Fibroblast of gingiva (primary cell): ENCODE measurements at regions not wholly inside any gene's neighbourhood (a gene's known extent, or its start where the extent isn't known, plus 50 kb on each side); places are given as distances from the start of the nearest gene placed in this dataset.

ENCODE experiments used
- DNase-seq: peaks from one replicate; pipeline ENCODE4 v3.0.0-alpha.2; 2011; ENCODE audit warnings: low read depth

DNA sequence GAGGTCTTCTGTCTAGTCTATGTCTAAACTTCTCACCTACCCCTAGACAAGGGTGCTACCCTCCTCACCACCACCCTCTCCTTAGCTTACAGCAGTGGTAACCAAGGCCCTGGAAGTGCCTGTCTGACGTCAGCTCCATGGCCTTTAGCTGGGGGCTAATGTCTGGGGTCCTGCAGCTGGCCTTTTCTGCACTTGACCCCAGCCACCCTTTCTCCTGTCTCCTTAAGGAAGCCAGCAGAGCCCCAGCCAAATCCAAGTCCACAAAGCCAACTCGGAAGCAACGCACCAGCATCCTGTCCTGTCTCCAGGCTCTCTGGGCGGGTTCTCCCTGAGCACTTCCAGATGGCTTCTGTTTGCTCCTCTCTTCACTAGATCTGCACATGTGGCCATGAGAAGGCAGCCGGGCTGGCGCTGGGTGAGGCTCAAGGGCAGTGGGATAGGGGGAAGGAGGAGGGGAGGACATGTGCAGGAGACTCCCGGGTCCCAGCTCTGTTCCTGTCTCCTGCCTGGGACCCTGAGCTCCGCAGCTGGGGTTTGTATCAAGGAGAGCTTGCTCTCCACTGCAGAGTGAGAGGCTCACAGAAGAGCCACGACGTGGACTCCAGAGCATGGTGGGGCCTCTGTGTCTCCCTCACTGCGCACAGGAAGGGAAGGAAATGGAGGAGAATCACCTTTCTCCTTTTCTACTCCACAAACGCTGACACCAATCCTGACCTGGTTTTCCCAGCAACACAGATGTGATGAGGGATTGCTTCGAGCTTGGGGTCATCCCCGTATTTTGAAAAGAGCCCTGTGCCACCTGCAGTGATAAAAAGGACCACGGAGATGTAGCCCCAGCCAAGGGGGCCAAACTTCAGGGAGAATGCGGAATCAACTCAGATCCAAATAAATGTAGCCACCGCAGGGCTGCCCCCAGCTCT lies 204.2 kb downstream of the USP12 start:
- DNase-seq = no peak

DNA sequence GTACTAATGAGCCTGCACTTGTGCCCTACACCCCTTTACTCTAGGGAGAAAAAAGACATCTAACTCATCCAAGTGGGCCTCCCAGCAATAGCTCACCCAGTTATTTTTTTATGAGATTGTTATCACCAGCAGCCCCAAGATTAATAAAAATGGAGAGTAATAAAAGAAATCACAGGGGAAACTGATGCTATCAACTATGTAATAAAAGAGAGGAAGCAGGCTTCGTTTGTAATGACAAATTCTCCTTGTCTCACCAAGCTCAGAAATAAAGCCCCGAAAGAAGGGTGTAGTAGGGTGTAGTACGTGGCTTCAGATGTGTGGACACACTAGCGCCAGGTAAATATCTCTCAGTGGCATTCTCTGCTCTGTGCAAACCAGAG lies 204.9 kb downstream of the USP12 start:
- no peak for DNase-seq

DNA sequence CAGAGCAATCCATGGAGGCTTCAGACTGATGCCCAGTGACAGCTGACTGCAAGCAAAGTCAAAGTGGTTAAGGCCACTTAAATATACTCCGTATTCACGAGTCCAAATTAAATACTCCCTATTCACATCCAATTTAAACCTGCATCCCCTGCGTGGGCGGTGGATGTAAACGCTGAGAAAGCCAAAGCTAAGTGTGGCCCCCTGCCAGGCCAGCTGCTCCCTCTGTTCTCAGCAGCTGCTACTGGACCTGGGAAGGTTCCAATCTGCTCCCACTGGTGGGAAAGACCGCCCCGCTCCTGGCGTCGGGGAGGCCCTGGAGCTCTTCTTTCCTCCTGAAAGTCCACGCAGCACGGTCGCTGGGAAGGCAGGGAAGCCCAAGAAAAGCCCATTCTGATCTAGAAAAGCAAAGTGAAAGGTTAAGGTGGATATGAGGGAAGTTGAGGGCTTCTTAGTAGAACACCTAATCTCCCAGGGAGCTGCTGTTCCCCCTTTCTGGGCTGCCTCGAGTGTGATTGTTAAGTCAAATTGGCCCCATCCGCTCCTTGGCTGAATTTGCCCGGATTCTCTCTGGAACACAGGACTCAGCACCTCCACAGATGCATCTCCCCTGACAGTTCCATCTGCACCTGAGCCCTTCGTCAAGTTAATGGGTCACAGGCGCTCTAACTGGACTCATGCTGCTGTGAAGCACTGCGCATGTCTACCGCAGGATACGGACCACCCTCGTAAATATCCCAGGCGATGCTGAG lies 205.5 kb downstream of the USP12 start:
- DNase-seq = no peak

DNA sequence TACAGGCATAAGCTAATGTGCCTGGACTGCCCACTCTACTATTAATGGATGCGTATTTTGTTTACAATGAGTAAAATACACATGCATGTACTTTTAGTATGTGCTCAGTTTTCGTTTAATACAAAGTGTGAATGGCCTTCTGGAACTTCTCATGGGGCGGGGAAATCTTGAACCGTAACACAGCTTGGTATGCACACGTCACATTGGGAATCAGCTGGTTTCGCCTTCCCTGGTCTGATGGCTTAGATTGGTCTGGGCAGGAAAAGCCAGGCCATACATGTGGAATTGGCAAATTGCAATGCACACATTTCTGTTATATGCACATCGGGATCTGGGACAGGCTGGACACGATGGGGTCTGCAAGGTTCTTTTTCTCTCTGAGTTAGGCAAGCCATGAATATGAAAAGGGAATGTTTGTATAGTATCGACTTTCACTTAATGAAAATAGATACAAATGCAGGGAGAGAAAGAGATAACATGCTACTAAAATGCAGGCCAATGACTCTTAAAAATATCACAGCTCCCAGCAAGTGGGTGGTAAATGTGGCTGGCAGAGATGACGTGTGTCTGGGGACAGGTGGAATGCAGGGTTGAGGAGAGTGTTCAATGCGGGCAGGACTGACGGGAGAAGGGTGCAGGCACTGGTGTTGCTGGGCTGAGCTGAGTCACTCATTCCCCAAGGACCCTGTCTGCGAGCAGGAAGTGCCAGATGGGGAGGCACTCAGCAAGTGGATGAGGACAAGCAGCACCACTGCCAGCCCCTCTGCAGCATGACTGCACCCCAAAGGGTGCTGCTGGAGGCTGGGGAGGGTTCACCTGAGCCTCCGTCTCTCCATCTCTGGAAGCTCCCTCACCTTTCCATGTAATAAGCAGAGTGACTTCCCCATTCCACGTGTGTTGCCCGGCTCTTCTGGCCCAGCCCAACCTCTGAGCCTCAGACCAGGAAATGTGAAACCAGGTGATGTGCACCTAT lies 204.0 kb upstream of the GPR12 start:
- DNase-seq = no peak

DNA sequence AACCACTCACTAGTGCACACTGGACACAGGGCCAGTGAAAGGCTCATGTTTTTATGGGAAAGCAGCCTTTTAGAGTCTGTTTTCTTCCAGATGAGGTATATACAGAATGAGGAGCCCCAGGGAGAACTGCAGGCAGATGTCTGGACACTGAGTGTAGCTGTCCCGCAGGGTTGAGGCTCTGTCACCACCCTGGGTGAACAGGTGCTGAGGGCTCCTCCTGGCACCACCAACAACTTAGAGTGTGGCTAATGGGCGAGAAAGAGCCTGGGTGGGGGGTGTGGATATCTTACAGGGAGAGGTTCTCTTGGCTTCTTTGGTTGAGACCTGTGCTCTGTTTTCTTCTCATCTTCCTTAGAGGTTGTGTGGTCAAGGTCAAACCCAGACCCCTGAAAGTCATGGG lies 202.1 kb upstream of the GPR12 start:
- no peak for DNase-seq

DNA sequence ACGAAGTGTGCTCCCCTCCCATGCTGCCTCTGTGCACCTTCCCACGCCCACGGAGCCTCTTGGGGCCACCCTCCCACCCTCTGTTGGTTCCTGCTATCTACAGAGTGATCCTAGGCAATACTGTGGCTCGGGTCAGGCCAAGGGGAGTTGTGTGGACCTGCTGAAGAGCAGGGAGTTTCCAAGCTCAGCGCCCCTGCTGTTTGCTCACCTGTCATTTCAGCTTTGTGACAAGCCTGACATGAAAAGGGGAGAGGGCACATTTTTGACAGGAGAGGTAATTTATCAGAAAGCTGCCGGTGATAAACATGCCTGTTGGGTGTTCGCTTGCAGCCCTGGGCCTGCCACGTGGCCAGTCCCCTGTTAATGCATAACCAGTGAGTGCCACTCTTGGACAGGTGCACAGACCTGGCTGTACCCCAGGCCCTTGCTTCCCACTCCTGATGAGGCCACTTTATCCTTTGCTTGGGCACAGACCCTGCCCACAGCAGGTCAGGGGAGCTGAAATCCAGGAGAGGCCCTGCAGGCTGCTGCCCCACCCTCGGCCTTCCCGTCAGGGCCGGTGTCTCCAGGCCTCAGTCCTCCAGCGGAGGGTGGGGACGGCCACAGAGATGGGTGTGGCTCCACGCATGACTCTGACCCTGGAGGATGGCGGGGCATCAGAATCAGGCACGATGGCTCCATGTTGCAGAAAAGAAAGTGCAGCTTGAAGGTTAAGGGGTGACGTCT lies 201.5 kb upstream of the GPR12 start:
- no peak for DNase-seq

DNA sequence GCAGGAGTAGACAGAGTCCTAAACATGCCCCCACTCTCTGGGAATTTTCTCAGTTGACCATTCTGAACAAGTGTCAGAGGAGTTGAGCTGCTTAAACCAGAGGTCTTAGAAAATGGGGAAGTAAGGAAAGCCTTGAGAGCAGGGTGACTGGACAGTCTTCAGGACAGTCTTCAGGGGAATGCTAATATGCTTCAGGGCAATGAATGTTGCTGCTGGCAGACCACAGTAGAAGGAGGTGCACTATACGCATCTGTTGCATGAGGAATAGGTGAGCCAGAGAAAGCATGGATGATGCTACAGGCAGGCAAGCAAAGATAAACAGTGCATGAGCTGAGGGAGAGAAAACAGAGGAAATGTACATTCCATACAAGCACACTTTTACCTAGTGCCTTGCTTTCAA lies 196.6 kb upstream of the GPR12 start:
- no peak for DNase-seq

DNA sequence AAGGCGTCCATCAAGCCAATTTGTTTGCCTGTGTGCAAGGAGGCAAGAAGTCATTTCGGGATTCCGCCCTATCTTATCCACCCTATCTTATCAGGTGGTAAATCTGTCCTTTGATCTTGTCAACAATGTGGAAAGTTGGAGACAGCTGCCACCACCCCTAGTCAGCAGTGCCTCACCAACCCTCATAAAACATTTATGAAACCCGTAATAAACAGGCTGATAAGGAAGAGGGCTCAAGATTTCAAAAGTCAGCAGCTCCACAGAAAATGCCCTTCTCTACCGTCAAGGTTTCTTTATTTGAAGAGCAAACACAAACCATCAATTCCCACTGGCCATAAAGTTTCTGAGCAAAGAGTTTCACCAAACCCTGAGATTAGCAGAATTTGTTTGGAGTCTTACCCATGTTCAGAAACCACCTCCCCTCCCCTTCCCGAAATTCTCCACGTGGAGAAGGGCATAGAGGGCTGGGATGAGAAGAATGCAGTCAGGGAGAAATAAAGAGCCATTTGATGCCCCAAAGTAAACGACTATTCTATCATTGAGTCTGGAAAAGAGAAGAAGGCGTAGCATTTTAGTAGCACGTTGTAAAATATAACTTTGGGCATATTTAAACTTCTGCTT lies 196.0 kb upstream of the GPR12 start:
- DNase-seq = no peak

DNA sequence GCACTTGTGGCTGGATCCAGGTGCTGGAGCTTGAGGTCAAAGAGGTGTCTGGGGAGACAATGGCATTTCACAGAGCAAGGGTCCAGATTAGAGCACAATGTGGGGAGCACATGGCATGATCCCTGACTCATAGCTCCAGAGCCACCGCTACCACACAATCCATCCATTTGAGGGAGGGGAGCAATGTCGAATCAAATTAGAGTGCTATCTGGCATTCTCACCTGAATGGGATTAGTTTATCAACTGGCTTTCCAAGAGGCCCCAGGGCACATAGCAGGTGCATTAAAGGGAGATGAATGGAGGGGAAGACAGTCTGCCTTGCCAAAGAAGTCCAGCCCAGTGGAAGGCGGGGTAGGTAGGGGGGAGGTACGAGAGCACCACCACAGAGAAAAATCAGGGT lies 194.4 kb upstream of the GPR12 start:
- DNase-seq = no peak

DNA sequence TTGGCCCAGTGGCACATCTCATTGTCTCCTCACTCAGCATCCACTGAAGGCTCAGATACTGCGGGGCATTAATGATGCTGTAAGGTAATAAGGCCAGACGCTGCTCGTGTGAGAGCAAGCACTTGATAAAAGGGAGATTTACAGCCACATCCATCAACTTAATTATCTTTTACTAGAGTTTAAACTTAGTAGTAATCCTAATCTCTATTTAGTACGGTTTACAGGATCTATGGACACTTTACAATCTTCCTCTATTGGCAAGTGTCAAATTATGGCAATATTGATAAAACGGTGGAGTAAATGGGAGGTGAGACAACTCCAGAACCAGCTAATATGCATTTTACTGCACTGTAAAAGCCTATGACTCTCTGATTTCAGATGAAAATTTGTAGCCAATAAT lies 192.7 kb upstream of the GPR12 start:
- no peak for DNase-seq

DNA sequence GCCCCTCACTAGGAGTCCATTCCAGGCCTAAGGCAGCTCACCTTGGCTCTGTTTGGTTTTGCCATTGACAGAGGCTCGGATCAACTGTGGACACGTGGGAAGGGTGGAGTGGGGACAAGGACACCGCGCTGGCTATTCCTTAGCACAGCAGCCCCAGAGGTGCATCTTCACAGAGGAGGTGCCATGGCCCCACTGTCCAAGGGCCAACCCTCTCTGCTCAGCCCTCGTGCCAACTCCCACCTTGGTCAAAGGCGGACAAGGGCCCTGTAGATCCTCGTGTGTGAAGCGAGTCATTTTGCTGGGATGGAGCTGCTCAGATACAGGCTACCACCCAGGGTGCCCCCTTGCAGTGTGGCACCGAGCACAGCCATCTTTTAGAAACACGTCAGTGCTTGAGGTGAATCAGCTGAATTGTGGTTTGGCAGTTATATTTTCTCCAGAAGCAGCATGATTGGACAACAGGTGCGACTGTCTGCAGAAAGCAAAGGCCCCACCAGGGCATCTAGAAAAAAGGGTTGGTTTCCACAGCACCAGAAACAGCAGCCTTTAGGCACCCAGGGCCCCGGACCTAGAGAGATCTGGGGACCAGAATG lies 192.1 kb upstream of the GPR12 start:
- DNase-seq = no peak

DNA sequence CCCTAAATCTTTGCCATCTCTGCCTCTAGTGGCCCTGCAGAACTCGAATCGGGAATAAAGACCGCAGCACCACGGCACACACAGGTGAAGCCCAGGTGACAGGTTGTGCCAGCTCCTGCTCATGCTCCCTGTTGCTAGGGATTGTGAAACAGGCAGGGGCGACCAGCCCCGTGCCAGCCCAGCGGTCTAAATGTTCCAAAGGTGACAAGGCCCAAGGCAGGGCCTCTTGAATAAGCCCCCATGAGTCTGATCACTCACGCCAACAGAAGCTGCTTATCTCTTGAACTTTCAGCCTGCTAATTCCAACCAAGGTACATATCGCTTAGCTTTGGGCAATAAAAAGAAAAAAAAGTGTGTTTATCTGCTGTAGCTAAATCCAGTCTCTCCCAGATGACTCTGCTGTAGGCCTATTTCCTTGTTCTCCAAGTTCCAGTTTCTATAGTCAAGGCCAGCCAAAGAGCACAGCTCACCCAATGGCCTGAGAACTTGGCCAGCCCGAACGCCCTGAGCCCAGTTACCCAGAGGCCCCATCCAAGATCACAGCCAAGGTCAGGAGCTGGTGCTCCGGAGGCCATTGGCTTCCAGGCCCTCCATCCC lies 191.1 kb upstream of the GPR12 start:
- no peak for DNase-seq

DNA sequence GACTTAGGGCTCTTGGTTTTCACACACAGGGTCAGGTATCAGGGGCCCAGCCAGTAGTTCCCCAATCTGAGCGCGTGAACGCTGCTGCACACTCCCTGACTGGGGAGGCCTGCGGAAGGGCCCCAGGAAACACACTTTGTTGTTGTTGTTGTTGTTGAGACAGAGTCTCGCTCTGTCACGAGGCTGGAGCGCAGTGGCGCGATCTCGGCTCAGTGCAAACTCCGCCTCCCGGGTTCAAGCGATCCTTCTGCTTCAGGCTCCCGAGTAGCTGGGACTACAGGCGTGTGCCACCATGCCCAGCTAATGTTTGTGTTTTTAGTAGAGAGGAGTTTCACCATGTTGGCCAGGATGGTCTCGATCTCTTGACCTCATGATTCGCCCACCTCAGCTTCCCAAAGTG lies 190.4 kb upstream of the GPR12 start:
- DNase-seq = no peak

DNA sequence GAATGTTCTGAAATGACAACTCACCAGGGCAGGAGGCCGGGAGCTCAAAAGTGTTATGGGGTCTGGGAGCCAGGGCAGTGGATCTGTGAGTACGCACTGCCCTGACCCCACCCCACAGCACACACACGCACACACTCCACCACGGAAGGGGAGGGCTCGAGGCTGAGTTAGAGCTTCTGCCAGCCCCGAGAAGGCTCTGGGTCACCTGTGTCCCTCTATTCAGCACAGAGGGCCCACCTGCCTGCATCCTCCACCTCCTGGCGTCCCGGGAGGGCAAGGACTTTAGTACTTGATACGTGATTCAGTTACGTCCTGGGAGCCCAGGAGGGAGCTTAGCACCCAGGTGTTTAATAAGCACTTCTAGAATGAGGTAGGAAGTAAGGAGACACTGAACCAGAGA lies 190.0 kb upstream of the GPR12 start:
- DNase-seq = no peak

DNA sequence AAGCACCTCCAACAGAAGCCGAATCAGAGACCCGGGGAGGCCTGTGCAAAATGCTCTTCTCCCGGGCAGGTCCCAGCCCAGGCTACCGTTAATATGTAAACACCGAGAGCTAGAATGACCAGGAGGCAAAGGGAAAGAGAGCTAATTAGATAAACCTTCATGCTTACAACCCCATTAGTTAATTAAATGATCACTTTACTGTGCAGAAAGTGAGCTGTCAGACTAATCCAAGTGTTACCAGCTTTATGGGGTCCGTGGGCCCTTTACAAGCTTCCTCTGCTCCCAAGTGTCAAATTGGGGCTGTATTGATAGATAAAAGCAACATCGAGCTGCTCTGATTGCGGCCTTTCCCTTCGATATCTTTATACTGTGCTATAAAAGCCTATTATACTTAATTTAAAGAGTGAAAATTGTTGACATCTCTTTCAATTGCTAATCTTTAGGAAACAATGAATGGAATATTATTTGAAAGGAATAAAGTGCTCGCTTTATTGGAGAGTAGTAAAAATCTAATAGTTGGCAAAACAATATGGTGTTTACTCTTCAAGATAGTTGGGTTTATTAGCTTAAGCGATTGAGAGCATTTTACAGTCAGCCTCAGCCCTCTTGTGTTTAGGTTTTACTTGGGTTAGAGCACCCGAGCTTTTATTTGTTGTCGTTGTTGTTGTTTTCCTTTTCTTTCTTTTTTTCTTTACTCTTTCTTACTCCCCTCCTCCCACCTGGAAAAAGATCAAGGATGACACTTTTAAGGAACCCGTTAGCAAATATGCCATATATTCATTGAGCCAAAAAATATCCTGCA lies 189.3 kb upstream of the GPR12 start:
- DNase-seq = no peak

DNA sequence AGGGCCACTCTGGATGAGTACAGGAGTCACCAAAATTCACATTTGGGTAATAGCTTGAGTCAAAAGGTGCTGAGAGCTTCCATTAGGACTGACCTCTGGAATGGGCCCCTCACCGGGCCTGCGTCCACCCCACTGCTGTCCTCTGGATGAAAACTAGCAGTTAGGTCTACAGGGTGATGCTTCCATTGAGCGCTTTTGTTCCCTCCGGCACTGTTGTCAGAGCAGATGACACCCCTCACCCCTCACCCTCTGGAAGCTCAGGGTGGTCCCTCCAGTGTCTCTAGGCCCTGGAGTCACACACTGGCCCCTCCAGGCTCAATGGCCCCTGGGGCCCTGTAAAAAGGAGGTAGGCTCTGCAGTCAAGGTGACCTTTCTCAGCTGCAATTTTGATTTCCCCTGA lies 187.8 kb upstream of the GPR12 start:
- no peak for DNase-seq

DNA sequence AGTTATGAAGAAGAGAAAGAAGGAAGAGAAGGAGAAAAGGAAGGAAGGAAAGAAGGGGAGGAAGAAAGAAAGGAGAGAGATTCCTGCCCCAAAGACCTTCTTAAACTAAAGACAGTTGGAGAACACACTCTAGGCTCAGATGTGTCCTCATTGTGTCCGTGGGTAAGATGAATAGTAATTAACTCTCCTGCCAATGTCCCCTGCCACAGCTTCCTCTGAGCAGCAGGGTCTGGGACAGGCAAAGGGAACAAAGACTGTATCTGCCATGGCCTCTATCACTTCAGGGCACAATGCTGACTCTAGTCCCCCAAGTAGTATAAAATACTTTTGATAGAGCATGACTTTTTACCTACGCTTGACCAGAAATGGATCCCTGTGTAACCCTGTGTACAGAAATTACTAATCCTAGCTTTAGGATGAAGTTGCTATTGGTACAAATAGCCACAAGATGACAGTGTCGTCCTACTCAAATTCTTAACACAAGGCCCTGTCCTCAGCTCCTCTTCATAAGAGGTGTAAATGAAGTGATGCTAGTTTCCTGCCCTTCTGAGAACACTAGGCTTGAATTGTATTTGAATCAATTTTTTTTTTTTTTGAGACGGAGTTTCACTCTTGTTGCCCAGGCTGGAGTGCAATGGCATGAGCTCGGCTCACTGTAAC lies 186.2 kb upstream of the GPR12 start:
- DNase-seq = peak; percentile 39

DNA sequence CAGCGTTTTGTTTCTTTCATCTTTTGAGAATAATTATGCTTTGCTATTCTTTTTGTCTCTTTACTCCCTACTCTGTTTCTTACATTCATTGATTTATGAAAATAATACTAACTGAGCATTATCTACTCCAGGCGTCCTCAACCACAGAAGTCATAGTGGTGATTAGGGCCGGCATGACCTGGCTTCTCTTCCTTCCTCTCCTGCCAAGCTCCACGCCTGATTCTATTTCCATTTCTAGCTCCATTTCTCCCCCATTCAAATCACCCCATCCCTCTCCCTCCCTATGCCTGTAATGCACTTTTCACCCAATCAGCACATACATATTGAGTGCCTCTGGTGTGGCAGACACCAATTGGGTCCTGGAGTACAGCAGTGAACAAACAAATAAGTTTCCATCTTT lies 183.2 kb upstream of the GPR12 start:
- no peak for DNase-seq

DNA sequence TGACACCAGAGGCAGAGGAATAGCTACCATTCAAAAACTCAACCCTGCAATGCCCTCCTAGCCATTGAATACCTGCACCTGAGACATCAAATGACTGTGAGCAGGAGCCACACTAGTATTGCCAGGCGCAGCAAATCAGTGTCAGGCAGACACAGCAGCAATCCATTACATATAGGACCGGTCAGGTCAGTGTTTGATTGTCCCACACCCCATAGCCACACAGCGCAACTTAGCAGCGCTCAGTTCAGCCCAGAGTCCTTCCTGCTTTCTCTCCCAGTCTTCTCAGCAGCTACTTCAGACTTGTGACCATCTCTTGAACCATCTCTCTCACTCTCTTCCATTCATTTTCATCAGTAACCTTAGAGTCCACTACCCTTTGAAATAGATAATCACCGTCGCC lies 181.6 kb upstream of the GPR12 start:
- no peak for DNase-seq
